ENCODE measurements at regions not wholly inside any gene's neighbourhood (a gene's known extent, or its start where the extent isn't known, plus 50 kb on each side); places are given as distances from the start of the nearest gene placed in this dataset.

GRCh38 chr5:2996687-2997086 lies 245.2 kb upstream of the IRX2 start:
- TF ChIP-seq EZH2 (IDR thresholded peaks at IDR 0.05; ENCODE audit: low read depth, low read length, severe bottlenecking) (no peak), RAD21 (IDR thresholded peaks at IDR 0.05 in 1 of 2, conservative IDR thresholded peaks at IDR 0.05 in 1 of 2; ENCODE audit: low read depth in 2 of 2, low read length in 2 of 2) (no peak), BRCA1 (IDR thresholded peaks at IDR 0.05; ENCODE audit: low read depth, low read length) (no peak), ZNF274 (IDR thresholded peaks at IDR 0.05; ENCODE audit: borderline replicate concordance, extremely low read depth, low read length) (no peak)
